Stimulated activated naive CD8-positive, alpha-beta T cell treated with anti-CD3 and anti-CD28 coated beads, Interleukin-15, amount 100 ng/mL, for 72 hours (primary cell): ENCODE measurements at regions not wholly inside any gene's neighbourhood (a gene's known extent, or its start where the extent isn't known, plus 50 kb on each side); places are given as distances from the start of the nearest gene placed in this dataset.

Experiments used
- ATAC-seq: fragments of 150-1000 bp; cut with Tn5 transposase; 2 replicates; pipeline ENCODE4 v1.10.0; 2021; ENCODE audit warnings: mild to moderate bottlenecking, moderate library complexity
- DNase-seq, 2 donors: peaks; one replicate each; pipeline ENCODE4 v3.0.0; 2021 to 2022
- H3K27ac Mint-ChIP-seq, 2 donors: one replicate each; pipeline ENCODE4 v1.8.0; 2022; ENCODE audit warnings: mild to moderate bottlenecking in 2 of 2, mixed read lengths in 2 of 2, moderate library complexity in 2 of 2
- H3K27me3 Mint-ChIP-seq: one replicate; pipeline ENCODE4 v1.8.0; 2022; ENCODE audit warnings: mixed read lengths
- H3K4me1 Mint-ChIP-seq: one replicate; pipeline ENCODE4 v1.8.0; 2022; ENCODE audit warnings: mild to moderate bottlenecking, mixed read lengths
- H3K4me3 Mint-ChIP-seq, 2 donors: one replicate each; pipeline ENCODE4 v1.8.0; 2022; ENCODE audit warnings: mild to moderate bottlenecking in 2 of 2, mixed read lengths in 2 of 2, moderate library complexity in 1 of 2
- H3K9me3 Mint-ChIP-seq, 2 donors: one replicate each; pipeline ENCODE4 v1.8.0; 2022; ENCODE audit warnings: mixed read lengths in 2 of 2

GRCh38 chr10:113381416-113381815, 171.4 kb upstream of the HABP2 start:
- H3K4me3 Mint-ChIP-seq = peak overlapping the region; percentile 49 to 62
- H3K9me3 Mint-ChIP-seq = no peaks in the 10 kb centered on the region

GRCh38 chr10:113381981-113382509, 170.8 kb upstream of the HABP2 start:
- H3K27me3 Mint-ChIP-seq = peaks cover 21% of the 10 kb centered on the region
- DNase-seq (peak; percentile 4 to 21), ATAC-seq (peak; percentile 66)
- H3K9me3 Mint-ChIP-seq = no peaks in the 10 kb centered on the region
- H3K4me1 Mint-ChIP-seq = peaks cover 32% of the 10 kb centered on the region
- no peak overlapping the region for H3K27ac Mint-ChIP-seq
- H3K4me3 Mint-ChIP-seq = peak overlapping the region; percentile 49 to 62

More at GRCh38 chr10:113381416-113381815, 171.4 kb upstream of the HABP2 start:
- no peak for DNase-seq
- Mint-ChIP-seq H3K27ac (no peak overlapping the region), H3K27me3 (peaks cover 15% of the 10 kb centered on the region), H3K4me1 (peaks cover 32% of the 10 kb centered on the region)
- ATAC-seq = no peak

- Mint-ChIP-seq H3K9me3 (no peaks in the 10 kb centered on the region), H3K27ac (no peak overlapping the region), H3K4me3 (no peak overlapping the region), H3K4me1 (peaks cover 32% of the 10 kb centered on the region), H3K27me3 (peaks cover 21% of the 10 kb centered on the region)
- ATAC-seq (no peak), DNase-seq (no peak)
These were observed 170.2 kb upstream of the HABP2 start for GRCh38 chr10:113382691-113383090.

- H3K9me3 Mint-ChIP-seq = no peaks in the 10 kb centered on the region
- DNase-seq (no peak), ATAC-seq (no peak)
- peaks cover 21% of the 10 kb centered on the region for H3K27me3 Mint-ChIP-seq
- peaks cover 32% of the 10 kb centered on the region for H3K4me1 Mint-ChIP-seq
- no peak overlapping the region for H3K27ac Mint-ChIP-seq
- H3K4me3 Mint-ChIP-seq = no peak overlapping the region
These were observed 168.7 kb upstream of the HABP2 start for GRCh38 chr10:113384181-113384580.

- peaks cover 21% of the 10 kb centered on the region for H3K27me3 Mint-ChIP-seq
- H3K27ac Mint-ChIP-seq = no peak overlapping the region
- peak; percentile 94 for ATAC-seq
- DNase-seq = peak; percentile 41 to 57
- H3K4me3 Mint-ChIP-seq = no peak overlapping the region
- peaks cover 32% of the 10 kb centered on the region for H3K4me1 Mint-ChIP-seq
- H3K9me3 Mint-ChIP-seq = no peaks in the 10 kb centered on the region
These were observed 167.5 kb upstream of the HABP2 start for GRCh38 chr10:113385021-113385999.

- peaks cover 32% of the 10 kb centered on the region for H3K4me1 Mint-ChIP-seq
- ATAC-seq (no peak), DNase-seq (no peak)
- peaks cover 21% of the 10 kb centered on the region for H3K27me3 Mint-ChIP-seq
- no peak overlapping the region for H3K4me3 Mint-ChIP-seq
- no peaks in the 10 kb centered on the region for H3K9me3 Mint-ChIP-seq
- H3K27ac Mint-ChIP-seq = no peak overlapping the region
These were observed 166.8 kb upstream of the HABP2 start for GRCh38 chr10:113386005-113386404.

- H3K4me3 Mint-ChIP-seq = no peak overlapping the region
- no peak for ATAC-seq
- DNase-seq = no peak
These were observed 162.9 kb upstream of the HABP2 start for GRCh38 chr10:113389969-113390368.

GRCh38 chr10:113390896-113391295, 162.0 kb upstream of the HABP2 start:
- DNase-seq (no peak), ATAC-seq (no peak)
- Mint-ChIP-seq H3K9me3 (no peaks in the 10 kb centered on the region), H3K4me1 (no peaks in the 10 kb centered on the region), H3K27ac (no peak overlapping the region), H3K27me3 (peaks cover 11% of the 10 kb centered on the region), H3K4me3 (no peak overlapping the region)

More at GRCh38 chr10:113389969-113390368, 162.9 kb upstream of the HABP2 start:
- Mint-ChIP-seq H3K9me3 (no peaks in the 10 kb centered on the region), H3K27ac (no peak overlapping the region), H3K27me3 (peaks cover 15% of the 10 kb centered on the region), H3K4me1 (peaks cover 6% of the 10 kb centered on the region)

- H3K4me3 Mint-ChIP-seq = no peak overlapping the region
- H3K4me1 Mint-ChIP-seq = no peaks in the 10 kb centered on the region
- no peak for ATAC-seq
- no peaks in the 10 kb centered on the region for H3K9me3 Mint-ChIP-seq
- no peak for DNase-seq
- H3K27ac Mint-ChIP-seq = no peak overlapping the region
- no peaks in the 10 kb centered on the region for H3K27me3 Mint-ChIP-seq
These were observed 155.8 kb upstream of the HABP2 start for GRCh38 chr10:113397047-113397446.

- ATAC-seq = no peak
These were observed 153.8 kb upstream of the HABP2 start for GRCh38 chr10:113399065-113399464.

GRCh38 chr10:113402602-113403001, 150.3 kb upstream of the HABP2 start:
- Mint-ChIP-seq H3K4me3 (no peak overlapping the region), H3K27ac (no peak overlapping the region), H3K9me3 (no peaks in the 10 kb centered on the region), H3K4me1 (no peaks in the 10 kb centered on the region), H3K27me3 (no peaks in the 10 kb centered on the region)
- DNase-seq = no peak
- no peak for ATAC-seq

More at GRCh38 chr10:113399065-113399464, 153.8 kb upstream of the HABP2 start:
- Mint-ChIP-seq H3K4me3 (no peak overlapping the region), H3K27ac (no peak overlapping the region), H3K27me3 (no peaks in the 10 kb centered on the region), H3K9me3 (no peaks in the 10 kb centered on the region), H3K4me1 (no peaks in the 10 kb centered on the region)
- DNase-seq = no peak

- ATAC-seq = no peak
- H3K27me3 Mint-ChIP-seq = peaks cover 6% of the 10 kb centered on the region
- H3K4me3 Mint-ChIP-seq = no peak overlapping the region
- H3K27ac Mint-ChIP-seq = no peak overlapping the region
- DNase-seq = no peak
- H3K9me3 Mint-ChIP-seq = no peaks in the 10 kb centered on the region
- no peaks in the 10 kb centered on the region for H3K4me1 Mint-ChIP-seq
These were observed 145.6 kb upstream of the HABP2 start for GRCh38 chr10:113407218-113407617.

GRCh38 chr10:113409175-113409574, 143.7 kb upstream of the HABP2 start:
- DNase-seq = no peak
- no peak for ATAC-seq
- Mint-ChIP-seq H3K9me3 (no peaks in the 10 kb centered on the region), H3K4me1 (no peaks in the 10 kb centered on the region), H3K27me3 (peaks cover 6% of the 10 kb centered on the region), H3K27ac (no peak overlapping the region), H3K4me3 (no peak overlapping the region)

- no peak for ATAC-seq
- H3K9me3 Mint-ChIP-seq = no peaks in the 10 kb centered on the region
- DNase-seq = no peak
- no peak overlapping the region for H3K27ac Mint-ChIP-seq
- no peaks in the 10 kb centered on the region for H3K4me1 Mint-ChIP-seq
- no peak overlapping the region for H3K4me3 Mint-ChIP-seq
- H3K27me3 Mint-ChIP-seq = peaks cover 19% of the 10 kb centered on the region
These were observed 142.2 kb upstream of the HABP2 start for GRCh38 chr10:113410618-113411017.

- H3K27me3 Mint-ChIP-seq = peaks cover 28% of the 10 kb centered on the region
- no peaks in the 10 kb centered on the region for H3K9me3 Mint-ChIP-seq
- DNase-seq (no peak), ATAC-seq (no peak)
- H3K4me1 Mint-ChIP-seq = no peaks in the 10 kb centered on the region
- no peak overlapping the region for H3K27ac Mint-ChIP-seq
- no peak overlapping the region for H3K4me3 Mint-ChIP-seq
These were observed 141.4 kb upstream of the HABP2 start for GRCh38 chr10:113411456-113411855.

- peaks cover 34% of the 10 kb centered on the region for H3K27me3 Mint-ChIP-seq
- no peaks in the 10 kb centered on the region for H3K9me3 Mint-ChIP-seq
- no peaks in the 10 kb centered on the region for H3K4me1 Mint-ChIP-seq
- ATAC-seq (no peak), DNase-seq (no peak)
- H3K4me3 Mint-ChIP-seq = no peak overlapping the region
- H3K27ac Mint-ChIP-seq = no peak overlapping the region
These were observed 140.7 kb upstream of the HABP2 start for GRCh38 chr10:113412161-113412560.
